Progenitor cell of endocrine pancreas (in vitro differentiated cells): ENCODE measurements at regions not wholly inside any gene's neighbourhood (a gene's known extent, or its start where the extent isn't known, plus 50 kb on each side); places are given as distances from the start of the nearest gene placed in this dataset.

ENCODE experiments used
- DNase-seq: peaks from one replicate; pipeline ENCODE4 v3.0.0; 2021; ENCODE audit warnings: low spot score; ENCODE audit not compliant: unreplicated experiment
- H3K27ac Mint-ChIP-seq: 2 replicates; pipeline ENCODE4 v1.8.0; 2021; ENCODE audit warnings: mild to moderate bottlenecking, moderate library complexity, mixed read lengths
- H3K27me3 Mint-ChIP-seq: 2 replicates; pipeline ENCODE4 v1.8.0; 2021; ENCODE audit warnings: mixed read lengths
- H3K36me3 Mint-ChIP-seq: 2 replicates; pipeline ENCODE4 v1.8.0; 2022; ENCODE audit warnings: mixed read lengths; ENCODE audit not compliant: insufficient read depth
- H3K4me1 Mint-ChIP-seq: 2 replicates; pipeline ENCODE4 v1.8.0; 2021; ENCODE audit warnings: low read depth, mixed read lengths
- H3K4me3 Mint-ChIP-seq: 2 replicates; pipeline ENCODE4 v1.8.0; 2021; ENCODE audit warnings: low read depth, mild to moderate bottlenecking, moderate library complexity, mixed read lengths
- H3K9me3 Mint-ChIP-seq: 2 replicates; pipeline ENCODE4 v1.8.0; 2021; ENCODE audit warnings: low read depth, mixed read lengths
- TF ChIP-seq, protein P1 (sequence below): fragments of 200-600 bp; sonication (generic); IDR thresholded peaks from one replicate; pipeline ENCODE4 v1.5.0; 2021; ENCODE audit warnings: antibody characterized with exemption, mild to moderate bottlenecking; ENCODE audit not compliant: unreplicated experiment

- TF ChIP-seq, protein P1, sequence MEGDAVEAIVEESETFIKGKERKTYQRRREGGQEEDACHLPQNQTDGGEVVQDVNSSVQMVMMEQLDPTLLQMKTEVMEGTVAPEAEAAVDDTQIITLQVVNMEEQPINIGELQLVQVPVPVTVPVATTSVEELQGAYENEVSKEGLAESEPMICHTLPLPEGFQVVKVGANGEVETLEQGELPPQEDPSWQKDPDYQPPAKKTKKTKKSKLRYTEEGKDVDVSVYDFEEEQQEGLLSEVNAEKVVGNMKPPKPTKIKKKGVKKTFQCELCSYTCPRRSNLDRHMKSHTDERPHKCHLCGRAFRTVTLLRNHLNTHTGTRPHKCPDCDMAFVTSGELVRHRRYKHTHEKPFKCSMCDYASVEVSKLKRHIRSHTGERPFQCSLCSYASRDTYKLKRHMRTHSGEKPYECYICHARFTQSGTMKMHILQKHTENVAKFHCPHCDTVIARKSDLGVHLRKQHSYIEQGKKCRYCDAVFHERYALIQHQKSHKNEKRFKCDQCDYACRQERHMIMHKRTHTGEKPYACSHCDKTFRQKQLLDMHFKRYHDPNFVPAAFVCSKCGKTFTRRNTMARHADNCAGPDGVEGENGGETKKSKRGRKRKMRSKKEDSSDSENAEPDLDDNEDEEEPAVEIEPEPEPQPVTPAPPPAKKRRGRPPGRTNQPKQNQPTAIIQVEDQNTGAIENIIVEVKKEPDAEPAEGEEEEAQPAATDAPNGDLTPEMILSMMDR: no peak
- Mint-ChIP-seq H3K4me1 (peaks cover 6% of the 10 kb centered on the region), H3K36me3 (no peaks in the 10 kb centered on the region), H3K4me3 (no peak overlapping the region), H3K9me3 (no peaks in the 10 kb centered on the region), H3K27ac (no peak overlapping the region), H3K27me3 (peaks cover 9% of the 10 kb centered on the region)
- no peak for DNase-seq
These were observed 56.0 kb upstream of the KCNMB2 start for GRCh38 chr3:178480274-178480673.

- no peak for DNase-seq
- TF ChIP-seq, protein P1: no peak
- H3K9me3 Mint-ChIP-seq: no peaks in the 10 kb centered on the region
- H3K4me3 Mint-ChIP-seq: no peak overlapping the region
- peaks cover 9% of the 10 kb centered on the region for H3K27me3 Mint-ChIP-seq
- H3K27ac Mint-ChIP-seq: no peak overlapping the region
- peaks cover 6% of the 10 kb centered on the region for H3K4me1 Mint-ChIP-seq
- H3K36me3 Mint-ChIP-seq: no peaks in the 10 kb centered on the region
These were observed 55.4 kb upstream of the KCNMB2 start for GRCh38 chr3:178480795-178481194.

DNA sequence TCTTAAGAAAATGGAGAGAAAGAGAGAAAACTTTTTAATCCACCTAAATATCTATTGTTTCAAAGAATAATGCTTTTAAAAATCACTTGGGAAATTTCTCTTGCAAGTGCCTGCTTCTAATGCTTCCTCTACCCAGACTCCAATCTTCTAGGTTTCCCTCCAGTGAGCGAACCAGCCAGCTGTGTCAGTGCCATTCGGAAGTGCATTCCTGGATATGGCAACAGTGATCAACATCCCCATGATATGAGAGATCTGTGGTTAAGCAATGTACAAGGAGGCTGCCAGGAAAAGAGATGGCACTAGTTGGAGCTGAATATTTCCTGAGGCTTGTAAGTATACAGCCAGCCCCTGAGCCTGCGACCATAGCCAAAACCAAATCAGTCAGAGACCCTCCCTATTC lies 53.3 kb upstream of the KCNMB2 start:
- DNase-seq: no peak
- peaks cover 11% of the 10 kb centered on the region for H3K4me1 Mint-ChIP-seq
- H3K9me3 Mint-ChIP-seq: no peaks in the 10 kb centered on the region
- TF ChIP-seq, protein P1: no peak
- peaks cover 9% of the 10 kb centered on the region for H3K27me3 Mint-ChIP-seq
- no peak overlapping the region for H3K27ac Mint-ChIP-seq
- H3K4me3 Mint-ChIP-seq: no peak overlapping the region
- H3K36me3 Mint-ChIP-seq: no peaks in the 10 kb centered on the region

GRCh38 chr3:178483704-178484103 lies 52.5 kb upstream of the KCNMB2 start:
- Mint-ChIP-seq H3K36me3 (no peaks in the 10 kb centered on the region), H3K27ac (no peak overlapping the region), H3K9me3 (no peaks in the 10 kb centered on the region), H3K4me3 (no peak overlapping the region), H3K27me3 (peaks cover 9% of the 10 kb centered on the region), H3K4me1 (peaks cover 8% of the 10 kb centered on the region)
- DNase-seq: no peak
- TF ChIP-seq, protein P1: no peak

- H3K36me3 Mint-ChIP-seq: no peaks in the 10 kb centered on the region
- no peak overlapping the region for H3K27ac Mint-ChIP-seq
- H3K9me3 Mint-ChIP-seq: no peaks in the 10 kb centered on the region
- DNase-seq: no peak
- peaks cover 6% of the 10 kb centered on the region for H3K27me3 Mint-ChIP-seq
- TF ChIP-seq, protein P1: no peak
- H3K4me3 Mint-ChIP-seq: no peak overlapping the region
- peaks cover 8% of the 10 kb centered on the region for H3K4me1 Mint-ChIP-seq
These were observed 50.5 kb upstream of the KCNMB2 start for GRCh38 chr3:178485756-178486155.
